ENCODE measurements at regions not wholly inside any gene's neighbourhood (a gene's known extent, or its start where the extent isn't known, plus 50 kb on each side); places are given as distances from the start of the nearest gene placed in this dataset.

GRCh38 chr2:3000968-3001367, 376.6 kb downstream of the EIPR1 start:
- no peaks in the 10 kb centered on the region for H3K27me3 ChIP-seq (ENCODE audit: insufficient read depth, low read depth, severe bottlenecking)

GRCh38 chr2:3000125-3000524, 377.5 kb downstream of the EIPR1 start:
- Histone ChIP-seq H3K36me3 (no peaks in the 10 kb centered on the region), H3K4me3 (ENCODE audit: low read depth, low read length) (no peak overlapping the region), H3K27ac (no peak overlapping the region), H3K9me3 (ENCODE audit: severe bottlenecking) (no peaks in the 10 kb centered on the region), H3K27me3 (ENCODE audit: insufficient read depth, low read depth, severe bottlenecking) (no peaks in the 10 kb centered on the region)
- TF ChIP-seq CTCF (IDR thresholded peaks at IDR 0.05; ENCODE audit: low read depth, low read length): no peak
- DNase-seq: no peak

More at GRCh38 chr2:3000968-3001367, 376.6 kb downstream of the EIPR1 start:
- Histone ChIP-seq H3K27ac (no peak overlapping the region), H3K4me3 (ENCODE audit: low read depth, low read length) (no peak overlapping the region), H3K36me3 (no peaks in the 10 kb centered on the region), H3K9me3 (ENCODE audit: severe bottlenecking) (no peaks in the 10 kb centered on the region)
- no peak for TF ChIP-seq CTCF (IDR thresholded peaks at IDR 0.05; ENCODE audit: low read depth, low read length)
- no peak for DNase-seq

GRCh38 chr2:2998971-2999370, 378.6 kb downstream of the EIPR1 start:
- DNase-seq: no peak
- no peak for TF ChIP-seq CTCF (IDR thresholded peaks at IDR 0.05; ENCODE audit: low read depth, low read length)
- Histone ChIP-seq H3K27ac (no peak overlapping the region), H3K27me3 (ENCODE audit: insufficient read depth, low read depth, severe bottlenecking) (no peaks in the 10 kb centered on the region), H3K9me3 (ENCODE audit: severe bottlenecking) (no peaks in the 10 kb centered on the region), H3K36me3 (no peaks in the 10 kb centered on the region), H3K4me3 (ENCODE audit: low read depth, low read length) (no peak overlapping the region)

- TF ChIP-seq CTCF (IDR thresholded peaks at IDR 0.05; ENCODE audit: low read depth, low read length): no peak
- no peak overlapping the region for H3K4me3 ChIP-seq (ENCODE audit: low read depth, low read length)
- H3K27ac ChIP-seq: no peak overlapping the region
- no peaks in the 10 kb centered on the region for H3K9me3 ChIP-seq (ENCODE audit: severe bottlenecking)
- no peak for DNase-seq
- peaks cover 3% of the 10 kb centered on the region for H3K27me3 ChIP-seq (ENCODE audit: insufficient read depth, low read depth, severe bottlenecking)
- H3K36me3 ChIP-seq: no peaks in the 10 kb centered on the region
These were observed 384.4 kb downstream of the EIPR1 start for GRCh38 chr2:2993172-2993692.

- Histone ChIP-seq H3K27me3 (ENCODE audit: insufficient read depth, low read depth, severe bottlenecking) (peaks cover 3% of the 10 kb centered on the region), H3K36me3 (no peaks in the 10 kb centered on the region), H3K9me3 (ENCODE audit: severe bottlenecking) (no peaks in the 10 kb centered on the region), H3K4me3 (ENCODE audit: low read depth, low read length) (no peak overlapping the region), H3K27ac (no peak overlapping the region)
- no peak for DNase-seq
- peak; percentile 28; the same call in 1 of the 2 replicates for TF ChIP-seq CTCF (IDR thresholded peaks at IDR 0.05; ENCODE audit: low read depth, low read length)
These were observed 385.0 kb downstream of the EIPR1 start for GRCh38 chr2:2992634-2993033.

- no peak overlapping the region for H3K4me3 ChIP-seq (ENCODE audit: low read depth, low read length)
- no peak overlapping the region for H3K27ac ChIP-seq
- no peaks in the 10 kb centered on the region for H3K27me3 ChIP-seq (ENCODE audit: insufficient read depth, low read depth, severe bottlenecking)
- no peak for TF ChIP-seq CTCF (IDR thresholded peaks at IDR 0.05; ENCODE audit: low read depth, low read length)
- no peaks in the 10 kb centered on the region for H3K36me3 ChIP-seq
- DNase-seq: no peak
- no peaks in the 10 kb centered on the region for H3K9me3 ChIP-seq (ENCODE audit: severe bottlenecking)
These were observed 392.6 kb downstream of the EIPR1 start for GRCh38 chr2:2985020-2985419.

Data from WERI-Rb-1 (cell line).